ENCODE measurements at regions not wholly inside any gene's neighbourhood (a gene's known extent, or its start where the extent isn't known, plus 50 kb on each side); places are given as distances from the start of the nearest gene placed in this dataset.

DNA sequence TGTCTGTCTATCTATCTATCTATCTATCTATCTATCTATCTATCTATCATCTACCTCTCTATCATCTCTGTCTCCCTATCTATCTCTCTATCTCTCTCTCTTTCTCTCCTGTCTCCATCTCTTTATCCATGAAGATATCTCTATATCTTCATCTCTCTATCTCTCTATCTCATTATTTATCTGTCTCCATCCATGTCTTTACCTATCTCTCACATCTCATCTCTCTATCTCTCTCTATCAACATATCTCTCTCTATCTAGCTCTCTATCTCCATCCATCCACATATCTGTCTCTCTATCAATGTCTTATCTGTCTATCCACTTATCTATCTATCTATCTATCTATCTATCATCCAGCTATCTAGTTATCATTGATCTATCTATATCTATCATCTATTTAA is 292.1 kb upstream of the IRX2 start:
- TF ChIP-seq TARDBP (IDR thresholded peaks at IDR 0.05) = no peak
- TF ChIP-seq, protein P1, sequence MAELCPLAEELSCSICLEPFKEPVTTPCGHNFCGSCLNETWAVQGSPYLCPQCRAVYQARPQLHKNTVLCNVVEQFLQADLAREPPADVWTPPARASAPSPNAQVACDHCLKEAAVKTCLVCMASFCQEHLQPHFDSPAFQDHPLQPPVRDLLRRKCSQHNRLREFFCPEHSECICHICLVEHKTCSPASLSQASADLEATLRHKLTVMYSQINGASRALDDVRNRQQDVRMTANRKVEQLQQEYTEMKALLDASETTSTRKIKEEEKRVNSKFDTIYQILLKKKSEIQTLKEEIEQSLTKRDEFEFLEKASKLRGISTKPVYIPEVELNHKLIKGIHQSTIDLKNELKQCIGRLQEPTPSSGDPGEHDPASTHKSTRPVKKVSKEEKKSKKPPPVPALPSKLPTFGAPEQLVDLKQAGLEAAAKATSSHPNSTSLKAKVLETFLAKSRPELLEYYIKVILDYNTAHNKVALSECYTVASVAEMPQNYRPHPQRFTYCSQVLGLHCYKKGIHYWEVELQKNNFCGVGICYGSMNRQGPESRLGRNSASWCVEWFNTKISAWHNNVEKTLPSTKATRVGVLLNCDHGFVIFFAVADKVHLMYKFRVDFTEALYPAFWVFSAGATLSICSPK (IDR thresholded peaks at IDR 0.05; ENCODE audit: borderline replicate concordance) = no peak
- no peak for TF ChIP-seq NR2C2 (CRISPR knock-in tag; IDR thresholded peaks at IDR 0.05)
- TF ChIP-seq NR2C2 (tag; IDR thresholded peaks at IDR 0.05) = no peak
- no peak for TF ChIP-seq SRSF7 (optimal IDR thresholded peaks at IDR 0.05; ENCODE audit: low read depth, low read length)
- no peak for TF ChIP-seq FOXA1 (IDR thresholded peaks at IDR 0.05; ENCODE audit: borderline replicate concordance)
- no peak for TF ChIP-seq MEF2A (IDR thresholded peaks at IDR 0.05; ENCODE audit: control insufficient read depth, low read depth, low read length)
- TF ChIP-seq, protein P2, sequence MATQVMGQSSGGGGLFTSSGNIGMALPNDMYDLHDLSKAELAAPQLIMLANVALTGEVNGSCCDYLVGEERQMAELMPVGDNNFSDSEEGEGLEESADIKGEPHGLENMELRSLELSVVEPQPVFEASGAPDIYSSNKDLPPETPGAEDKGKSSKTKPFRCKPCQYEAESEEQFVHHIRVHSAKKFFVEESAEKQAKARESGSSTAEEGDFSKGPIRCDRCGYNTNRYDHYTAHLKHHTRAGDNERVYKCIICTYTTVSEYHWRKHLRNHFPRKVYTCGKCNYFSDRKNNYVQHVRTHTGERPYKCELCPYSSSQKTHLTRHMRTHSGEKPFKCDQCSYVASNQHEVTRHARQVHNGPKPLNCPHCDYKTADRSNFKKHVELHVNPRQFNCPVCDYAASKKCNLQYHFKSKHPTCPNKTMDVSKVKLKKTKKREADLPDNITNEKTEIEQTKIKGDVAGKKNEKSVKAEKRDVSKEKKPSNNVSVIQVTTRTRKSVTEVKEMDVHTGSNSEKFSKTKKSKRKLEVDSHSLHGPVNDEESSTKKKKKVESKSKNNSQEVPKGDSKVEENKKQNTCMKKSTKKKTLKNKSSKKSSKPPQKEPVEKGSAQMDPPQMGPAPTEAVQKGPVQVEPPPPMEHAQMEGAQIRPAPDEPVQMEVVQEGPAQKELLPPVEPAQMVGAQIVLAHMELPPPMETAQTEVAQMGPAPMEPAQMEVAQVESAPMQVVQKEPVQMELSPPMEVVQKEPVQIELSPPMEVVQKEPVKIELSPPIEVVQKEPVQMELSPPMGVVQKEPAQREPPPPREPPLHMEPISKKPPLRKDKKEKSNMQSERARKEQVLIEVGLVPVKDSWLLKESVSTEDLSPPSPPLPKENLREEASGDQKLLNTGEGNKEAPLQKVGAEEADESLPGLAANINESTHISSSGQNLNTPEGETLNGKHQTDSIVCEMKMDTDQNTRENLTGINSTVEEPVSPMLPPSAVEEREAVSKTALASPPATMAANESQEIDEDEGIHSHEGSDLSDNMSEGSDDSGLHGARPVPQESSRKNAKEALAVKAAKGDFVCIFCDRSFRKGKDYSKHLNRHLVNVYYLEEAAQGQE (IDR thresholded peaks at IDR 0.05; ENCODE audit: borderline replicate concordance) = no peak
- TF ChIP-seq, protein P2 (CRISPR knock-in tag; IDR thresholded peaks at IDR 0.05; ENCODE audit: low read depth) = no peak
- no peak for TF ChIP-seq MAFK (IDR thresholded peaks at IDR 0.05; ENCODE audit: low read length)
